ENCODE measurements at regions not wholly inside any gene's neighbourhood (a gene's known extent, or its start where the extent isn't known, plus 50 kb on each side); places are given as distances from the start of the nearest gene placed in this dataset.

DNA sequence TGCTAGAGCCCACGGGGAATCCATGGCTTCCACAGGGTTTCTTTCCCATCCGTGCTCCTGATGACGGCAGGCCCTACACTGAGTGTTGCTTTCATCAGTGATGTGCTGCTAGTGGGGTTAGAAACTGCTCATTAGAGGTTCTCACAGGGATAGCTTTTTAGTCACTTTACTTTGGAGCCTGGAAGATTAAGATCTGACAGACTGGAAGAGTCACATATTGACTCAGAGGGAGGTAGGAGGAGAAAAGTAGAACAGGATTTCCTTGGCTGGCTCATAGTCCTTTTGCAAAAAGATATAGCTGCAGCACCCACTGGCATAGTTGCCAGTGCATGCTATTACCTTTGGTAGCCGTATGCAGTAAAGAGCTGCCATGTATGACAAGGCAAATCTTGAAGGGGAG, 890.3 kb downstream of the C6orf118 start:
- TF ChIP-seq, protein P1, sequence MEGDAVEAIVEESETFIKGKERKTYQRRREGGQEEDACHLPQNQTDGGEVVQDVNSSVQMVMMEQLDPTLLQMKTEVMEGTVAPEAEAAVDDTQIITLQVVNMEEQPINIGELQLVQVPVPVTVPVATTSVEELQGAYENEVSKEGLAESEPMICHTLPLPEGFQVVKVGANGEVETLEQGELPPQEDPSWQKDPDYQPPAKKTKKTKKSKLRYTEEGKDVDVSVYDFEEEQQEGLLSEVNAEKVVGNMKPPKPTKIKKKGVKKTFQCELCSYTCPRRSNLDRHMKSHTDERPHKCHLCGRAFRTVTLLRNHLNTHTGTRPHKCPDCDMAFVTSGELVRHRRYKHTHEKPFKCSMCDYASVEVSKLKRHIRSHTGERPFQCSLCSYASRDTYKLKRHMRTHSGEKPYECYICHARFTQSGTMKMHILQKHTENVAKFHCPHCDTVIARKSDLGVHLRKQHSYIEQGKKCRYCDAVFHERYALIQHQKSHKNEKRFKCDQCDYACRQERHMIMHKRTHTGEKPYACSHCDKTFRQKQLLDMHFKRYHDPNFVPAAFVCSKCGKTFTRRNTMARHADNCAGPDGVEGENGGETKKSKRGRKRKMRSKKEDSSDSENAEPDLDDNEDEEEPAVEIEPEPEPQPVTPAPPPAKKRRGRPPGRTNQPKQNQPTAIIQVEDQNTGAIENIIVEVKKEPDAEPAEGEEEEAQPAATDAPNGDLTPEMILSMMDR (IDR thresholded peaks at IDR 0.05 in 2 of 3, conservative IDR thresholded peaks at IDR 0.05 in 1 of 3; ENCODE audit: borderline replicate concordance in 1 of 3, insufficient read depth in 1 of 3, low read depth in 2 of 3, low read length in 2 of 3): no peak
- TF ChIP-seq EZH2phosphoT487 (IDR thresholded peaks at IDR 0.05; ENCODE audit: borderline replicate concordance) (no peak), POLR2A (IDR thresholded peaks at IDR 0.05; ENCODE audit: borderline replicate concordance, extremely low read depth, insufficient read depth, insufficient read length) (no peak), EZH2 (IDR thresholded peaks at IDR 0.05) (no peak), TCF7L2 (IDR thresholded peaks at IDR 0.05; ENCODE audit: borderline replicate concordance, extremely low read depth, insufficient read depth, insufficient read length) (no peak), POLR2AphosphoS5 (IDR thresholded peaks at IDR 0.05; ENCODE audit: low read depth, low read length) (no peak), YY1 (IDR thresholded peaks at IDR 0.05; ENCODE audit: extremely low read depth, insufficient replicate concordance, low read depth, low read length) (no peak), EGR1 (IDR thresholded peaks at IDR 0.05; ENCODE audit: low read depth) (no peak), JUND (IDR thresholded peaks at IDR 0.05) (no peak), RAD21 (IDR thresholded peaks at IDR 0.05; ENCODE audit: low read depth) (no peak)
- TF ChIP-seq, protein P2, sequence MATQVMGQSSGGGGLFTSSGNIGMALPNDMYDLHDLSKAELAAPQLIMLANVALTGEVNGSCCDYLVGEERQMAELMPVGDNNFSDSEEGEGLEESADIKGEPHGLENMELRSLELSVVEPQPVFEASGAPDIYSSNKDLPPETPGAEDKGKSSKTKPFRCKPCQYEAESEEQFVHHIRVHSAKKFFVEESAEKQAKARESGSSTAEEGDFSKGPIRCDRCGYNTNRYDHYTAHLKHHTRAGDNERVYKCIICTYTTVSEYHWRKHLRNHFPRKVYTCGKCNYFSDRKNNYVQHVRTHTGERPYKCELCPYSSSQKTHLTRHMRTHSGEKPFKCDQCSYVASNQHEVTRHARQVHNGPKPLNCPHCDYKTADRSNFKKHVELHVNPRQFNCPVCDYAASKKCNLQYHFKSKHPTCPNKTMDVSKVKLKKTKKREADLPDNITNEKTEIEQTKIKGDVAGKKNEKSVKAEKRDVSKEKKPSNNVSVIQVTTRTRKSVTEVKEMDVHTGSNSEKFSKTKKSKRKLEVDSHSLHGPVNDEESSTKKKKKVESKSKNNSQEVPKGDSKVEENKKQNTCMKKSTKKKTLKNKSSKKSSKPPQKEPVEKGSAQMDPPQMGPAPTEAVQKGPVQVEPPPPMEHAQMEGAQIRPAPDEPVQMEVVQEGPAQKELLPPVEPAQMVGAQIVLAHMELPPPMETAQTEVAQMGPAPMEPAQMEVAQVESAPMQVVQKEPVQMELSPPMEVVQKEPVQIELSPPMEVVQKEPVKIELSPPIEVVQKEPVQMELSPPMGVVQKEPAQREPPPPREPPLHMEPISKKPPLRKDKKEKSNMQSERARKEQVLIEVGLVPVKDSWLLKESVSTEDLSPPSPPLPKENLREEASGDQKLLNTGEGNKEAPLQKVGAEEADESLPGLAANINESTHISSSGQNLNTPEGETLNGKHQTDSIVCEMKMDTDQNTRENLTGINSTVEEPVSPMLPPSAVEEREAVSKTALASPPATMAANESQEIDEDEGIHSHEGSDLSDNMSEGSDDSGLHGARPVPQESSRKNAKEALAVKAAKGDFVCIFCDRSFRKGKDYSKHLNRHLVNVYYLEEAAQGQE (IDR thresholded peaks at IDR 0.05; ENCODE audit: low read depth): no peak
- TF ChIP-seq, protein P3, sequence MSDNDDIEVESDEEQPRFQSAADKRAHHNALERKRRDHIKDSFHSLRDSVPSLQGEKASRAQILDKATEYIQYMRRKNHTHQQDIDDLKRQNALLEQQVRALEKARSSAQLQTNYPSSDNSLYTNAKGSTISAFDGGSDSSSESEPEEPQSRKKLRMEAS (IDR thresholded peaks at IDR 0.05): no peak
- TF ChIP-seq, protein P4, sequence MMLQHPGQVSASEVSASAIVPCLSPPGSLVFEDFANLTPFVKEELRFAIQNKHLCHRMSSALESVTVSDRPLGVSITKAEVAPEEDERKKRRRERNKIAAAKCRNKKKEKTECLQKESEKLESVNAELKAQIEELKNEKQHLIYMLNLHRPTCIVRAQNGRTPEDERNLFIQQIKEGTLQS (IDR thresholded peaks at IDR 0.05): no peak
